Loucy (cell line): ENCODE measurements at regions not wholly inside any gene's neighbourhood (a gene's known extent, or its start where the extent isn't known, plus 50 kb on each side); places are given as distances from the start of the nearest gene placed in this dataset.

Experiments used
- H2AFZ ChIP-seq: fragments of 200-600 bp; sonication (generic); 2 replicates; pipeline ENCODE4 v1.6.0; 2016; ENCODE audit warnings: antibody characterized with exemption, mild to moderate bottlenecking, low read length, moderate library complexity
- H3F3A ChIP-seq: fragments of 200-600 bp; 2 replicates; pipeline ENCODE4 v1.6.0; 2016; ENCODE audit warnings: antibody characterized with exemption, low read depth, mild to moderate bottlenecking
- H3K27me3 ChIP-seq: fragments of 200-600 bp; sonication (generic); 2 replicates; pipeline ENCODE4 v1.6.1; 2014; ENCODE audit warnings: low read length, mild to moderate bottlenecking; ENCODE audit not compliant: insufficient read depth, poor library complexity, severe bottlenecking
- H3K36me3 ChIP-seq: fragments of 200-600 bp; sonication (generic); 2 replicates; pipeline ENCODE4 v1.6.1; 2016; ENCODE audit warnings: low read length; ENCODE audit not compliant: insufficient read depth
- H3K4me1 ChIP-seq: fragments of 200-600 bp; sonication (generic); 2 replicates; pipeline ENCODE4 v1.5.1; 2014; ENCODE audit warnings: low read length, mild to moderate bottlenecking; ENCODE audit not compliant: insufficient read depth, poor library complexity, severe bottlenecking
- H3K4me2 ChIP-seq: fragments of 200-600 bp; sonication (generic); 2 replicates; pipeline ENCODE4 v1.6.0; 2014; ENCODE audit warnings: antibody characterized with exemption, low read length, low read depth, mild to moderate bottlenecking; ENCODE audit not compliant: poor library complexity, severe bottlenecking
- H3K4me3 ChIP-seq: fragments of 200-600 bp; sonication (generic); 2 replicates; pipeline ENCODE4 v1.5.1; 2014; ENCODE audit warnings: low read length, mild to moderate bottlenecking, mixed read lengths; ENCODE audit not compliant: poor library complexity, severe bottlenecking
- H3K79me2 ChIP-seq: fragments of 200-600 bp; sonication (generic); 2 replicates; pipeline ENCODE4 v1.6.1; 2014; ENCODE audit warnings: low read length; ENCODE audit not compliant: insufficient read depth
- H3K9ac ChIP-seq: fragments of 200-600 bp; sonication (generic); 2 replicates; pipeline ENCODE4 v1.6.0; 2014; ENCODE audit warnings: mild to moderate bottlenecking, low read depth, low read length, moderate library complexity; ENCODE audit not compliant: poor library complexity, severe bottlenecking
- H3K9me2 ChIP-seq: fragments of 200-600 bp; sonication (generic); replicated peaks from 2 replicates; pipeline ENCODE4 v1.6.1; 2016; ENCODE audit warnings: low read depth, low read length, mixed read lengths
- H3K9me3 ChIP-seq: fragments of 200-600 bp; sonication (generic); 2 replicates; pipeline ENCODE4 v1.6.1; 2014; ENCODE audit warnings: mild to moderate bottlenecking, antibody characterized with exemption, low read length, low read depth; ENCODE audit not compliant: insufficient read depth
- H4K20me1 ChIP-seq: fragments of 200-600 bp; sonication (generic); 2 replicates; pipeline ENCODE4 v1.6.0; 2014; ENCODE audit warnings: antibody characterized with exemption, low read length, mild to moderate bottlenecking; ENCODE audit not compliant: insufficient read depth, poor library complexity, severe bottlenecking
- CTCF ChIP-seq: fragments of 200-600 bp; sonication (generic); conservative IDR thresholded peaks from 2 replicates; pipeline ENCODE4 v1.5.1; 2014; ENCODE audit warnings: mild to moderate bottlenecking, antibody characterized with exemption, low read length
- EZH2phosphoT487 ChIP-seq: fragments of 200-600 bp; IDR thresholded peaks from 2 replicates; pipeline ENCODE4 v1.6.1; 2018; ENCODE audit warnings: antibody characterized with exemption, mild to moderate bottlenecking, moderate library complexity, borderline replicate concordance

- Histone ChIP-seq H3K36me3 (no peaks in the 10 kb centered on the region), H3K9ac (no peak overlapping the region), H2AFZ (no peak overlapping the region), H3K4me2 (no peak overlapping the region), H3K27me3 (no peaks in the 10 kb centered on the region), H3K9me3 (no peaks in the 10 kb centered on the region), H3K4me1 (no peaks in the 10 kb centered on the region), H3K79me2 (no peaks in the 10 kb centered on the region), H3K4me3 (no peak overlapping the region), H4K20me1 (no peaks in the 10 kb centered on the region), H3F3A (no peaks in the 10 kb centered on the region), H3K9me2 (0 out of 2 replicates have a peak, but pooled peaks cover 7% of the 10 kb centered on the region)
- TF ChIP-seq EZH2phosphoT487, result no peak
- TF ChIP-seq CTCF, result no peak
These were observed 311.9 kb upstream of the EPHA7 start for GRCh38 chr6:93731306-93731705.

GRCh38 chr6:93728150-93728549 is 308.8 kb upstream of the EPHA7 start:
- 0 out of 2 replicates have a peak, but pooled peaks cover 7% of the 10 kb centered on the region for H3K9me2 ChIP-seq
- H3K9ac ChIP-seq, result no peak overlapping the region
- H3K4me2 ChIP-seq, result no peak overlapping the region
- no peaks in the 10 kb centered on the region for H3K36me3 ChIP-seq
- no peaks in the 10 kb centered on the region for H3K4me1 ChIP-seq
- H2AFZ ChIP-seq, result no peak overlapping the region
- TF ChIP-seq EZH2phosphoT487 (no peak), CTCF (no peak)
- no peaks in the 10 kb centered on the region for H4K20me1 ChIP-seq
- H3K79me2 ChIP-seq, result no peaks in the 10 kb centered on the region
- H3F3A ChIP-seq, result no peaks in the 10 kb centered on the region
- H3K27me3 ChIP-seq, result no peaks in the 10 kb centered on the region
- no peaks in the 10 kb centered on the region for H3K9me3 ChIP-seq
- no peak overlapping the region for H3K4me3 ChIP-seq

GRCh38 chr6:93727447-93727846 is 308.1 kb upstream of the EPHA7 start:
- TF ChIP-seq CTCF (no peak), EZH2phosphoT487 (no peak)
- Histone ChIP-seq H3K27me3 (no peaks in the 10 kb centered on the region), H3K9ac (no peak overlapping the region), H3K4me2 (no peak overlapping the region), H2AFZ (no peak overlapping the region), H3K9me2 (0 out of 2 replicates have a peak, but pooled peaks cover 7% of the 10 kb centered on the region), H3K36me3 (no peaks in the 10 kb centered on the region), H3K4me3 (no peak overlapping the region), H3K4me1 (no peaks in the 10 kb centered on the region), H3K9me3 (no peaks in the 10 kb centered on the region), H4K20me1 (no peaks in the 10 kb centered on the region), H3K79me2 (no peaks in the 10 kb centered on the region), H3F3A (no peaks in the 10 kb centered on the region)
